HEK293T (cell line): ENCODE measurements at regions not wholly inside any gene's neighbourhood (a gene's known extent, or its start where the extent isn't known, plus 50 kb on each side); places are given as distances from the start of the nearest gene placed in this dataset.

Experiments
- FOXK2 ChIP-seq: fragments of 450-650 bp; IDR thresholded peaks from 2 replicates; pipeline ENCODE4 v1.6.1; 2016; ENCODE audit warnings: mild to moderate bottlenecking
- SUZ12 ChIP-seq: fragments of 450-650 bp; IDR thresholded peaks from 2 replicates; pipeline ENCODE4 v1.6.1; 2016; ENCODE audit warnings: mild to moderate bottlenecking

DNA sequence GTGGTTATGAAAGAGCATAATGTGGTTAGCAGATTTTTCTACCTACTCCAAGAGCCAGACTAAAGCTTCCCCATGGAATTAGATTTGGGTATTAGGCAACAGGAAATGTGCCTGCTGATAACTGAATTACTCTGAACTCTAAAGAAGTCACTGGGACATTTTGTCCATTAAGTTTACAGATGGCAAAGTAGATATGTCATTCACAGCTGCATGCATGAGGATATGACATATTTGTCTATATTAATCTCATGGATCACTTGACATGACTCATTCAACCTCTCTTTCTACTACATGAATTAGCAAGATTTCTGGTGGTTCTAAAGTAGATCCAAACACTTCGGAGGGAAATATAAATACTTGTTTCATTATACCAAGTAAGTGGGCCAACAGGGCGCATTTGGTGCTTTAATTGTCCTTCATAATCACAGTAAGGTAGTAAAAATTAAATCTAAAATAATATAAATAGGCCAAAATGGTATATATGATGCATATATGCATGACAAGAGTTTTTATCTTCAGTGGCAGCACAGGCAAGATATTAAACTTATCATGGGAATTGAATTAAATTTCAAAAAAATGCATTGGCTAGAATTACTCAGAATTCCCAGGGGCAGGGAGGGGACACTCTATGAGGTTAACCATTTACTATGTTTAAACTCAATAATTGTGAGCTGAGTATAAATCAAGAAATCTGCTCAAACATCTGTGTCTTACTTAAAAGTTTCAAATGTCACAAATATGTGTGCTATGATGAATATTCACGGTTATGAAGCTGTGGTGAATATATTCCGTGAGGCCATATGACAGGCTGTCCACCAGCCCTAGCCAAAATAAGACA lies 365.3 kb upstream of the KCNMB2 start:
- TF ChIP-seq SUZ12, result no peak
- no peak for TF ChIP-seq FOXK2
